HL-60 (cell line): ENCODE measurements at regions not wholly inside any gene's neighbourhood (a gene's known extent, or its start where the extent isn't known, plus 50 kb on each side); places are given as distances from the start of the nearest gene placed in this dataset.

Source experiments
- CTCF ChIP-seq: IDR thresholded peaks from one replicate; pipeline ENCODE4 v1.5.1; 2011; ENCODE audit warnings: low read length, control low read depth, inconsistent platforms; ENCODE audit not compliant: insufficient read depth
- GABPA ChIP-seq: IDR thresholded peaks from 2 replicates; pipeline ENCODE4 v1.6.1; 2012; ENCODE audit warnings: low read depth
- POLR2AphosphoS5 ChIP-seq: IDR thresholded peaks from 2 replicates; pipeline ENCODE4 v1.6.1; 2012; ENCODE audit warnings: low read depth
- REST ChIP-seq: IDR thresholded peaks from 2 replicates; pipeline ENCODE4 v1.6.1; 2012; ENCODE audit warnings: low read depth; ENCODE audit not compliant: insufficient replicate concordance

GRCh38 chr4:30429813-30430761 is 290.1 kb upstream of the PCDH7 start:
- TF ChIP-seq CTCF = no peak
- TF ChIP-seq REST = no peak
- TF ChIP-seq POLR2AphosphoS5 = no peak
- no peak for TF ChIP-seq GABPA
